ENCODE measurements at regions not wholly inside any gene's neighbourhood (a gene's known extent, or its start where the extent isn't known, plus 50 kb on each side); places are given as distances from the start of the nearest gene placed in this dataset.

DNA sequence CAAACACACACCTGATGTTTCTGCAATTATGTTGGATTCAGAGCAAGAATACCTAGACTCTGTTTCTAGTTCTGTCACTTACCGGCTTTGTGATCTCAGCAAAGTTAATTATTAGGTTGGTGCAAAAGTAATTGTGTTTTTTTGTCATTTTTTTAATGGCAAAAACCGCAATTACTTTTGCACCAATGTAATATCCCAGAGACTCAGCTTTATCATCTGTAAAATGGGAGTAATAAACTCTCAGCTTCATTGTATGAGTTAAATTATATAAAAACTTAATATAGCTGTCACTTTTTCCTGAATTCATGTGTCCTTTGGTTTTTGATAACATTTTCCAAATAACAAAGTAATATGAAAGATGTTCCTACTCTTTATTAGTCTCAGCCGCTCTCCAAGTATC is 251.7 kb downstream of the TRIB2 start:
- peaks cover 0 to 17% (median 8%) of the 10 kb centered on the region in 12 donors for H3K4me1 ChIP-seq
- no peaks in the 10 kb centered on the region for H3K9me3 ChIP-seq
- intact Hi-C loops (cut with DNase I) = no loop called here
- no peaks in the 10 kb centered on the region for H3K27me3 ChIP-seq
- ATAC-seq (no peak), DNase-seq (no peak)
- 93 to 95% (median 94%) methylated on average over 3 of the region's 3 CpGs for WGBS, 4 donors
- H3K36me3 ChIP-seq = no peaks in the 10 kb centered on the region
- no peak overlapping the region for H3K27ac ChIP-seq
- no peak for TF ChIP-seq POLR2A (IDR thresholded peaks at IDR 0.05)
- TF ChIP-seq, protein P1, sequence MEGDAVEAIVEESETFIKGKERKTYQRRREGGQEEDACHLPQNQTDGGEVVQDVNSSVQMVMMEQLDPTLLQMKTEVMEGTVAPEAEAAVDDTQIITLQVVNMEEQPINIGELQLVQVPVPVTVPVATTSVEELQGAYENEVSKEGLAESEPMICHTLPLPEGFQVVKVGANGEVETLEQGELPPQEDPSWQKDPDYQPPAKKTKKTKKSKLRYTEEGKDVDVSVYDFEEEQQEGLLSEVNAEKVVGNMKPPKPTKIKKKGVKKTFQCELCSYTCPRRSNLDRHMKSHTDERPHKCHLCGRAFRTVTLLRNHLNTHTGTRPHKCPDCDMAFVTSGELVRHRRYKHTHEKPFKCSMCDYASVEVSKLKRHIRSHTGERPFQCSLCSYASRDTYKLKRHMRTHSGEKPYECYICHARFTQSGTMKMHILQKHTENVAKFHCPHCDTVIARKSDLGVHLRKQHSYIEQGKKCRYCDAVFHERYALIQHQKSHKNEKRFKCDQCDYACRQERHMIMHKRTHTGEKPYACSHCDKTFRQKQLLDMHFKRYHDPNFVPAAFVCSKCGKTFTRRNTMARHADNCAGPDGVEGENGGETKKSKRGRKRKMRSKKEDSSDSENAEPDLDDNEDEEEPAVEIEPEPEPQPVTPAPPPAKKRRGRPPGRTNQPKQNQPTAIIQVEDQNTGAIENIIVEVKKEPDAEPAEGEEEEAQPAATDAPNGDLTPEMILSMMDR (IDR thresholded peaks at IDR 0.05) = no peak
- H3K4me3 ChIP-seq = no peak overlapping the region

DNA sequence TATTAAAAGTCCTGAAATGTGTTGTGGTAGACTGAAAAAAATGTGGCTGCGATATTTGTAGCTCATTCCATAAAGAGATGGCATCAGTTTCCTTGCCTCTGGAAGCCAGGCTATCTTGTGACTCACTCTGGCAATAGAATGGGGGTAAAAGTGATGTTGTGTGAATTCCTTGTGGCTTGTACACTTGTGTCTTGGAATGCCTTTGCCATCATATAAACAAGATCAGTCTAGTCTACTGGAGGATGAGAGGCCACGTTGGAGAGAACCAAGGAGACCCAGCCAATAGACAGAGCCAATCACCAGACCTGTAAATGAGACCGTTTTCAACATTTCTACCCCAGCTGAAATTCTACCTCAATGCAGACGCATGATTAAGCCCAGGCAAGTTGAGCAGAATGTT is 254.1 kb downstream of the TRIB2 start:
- DNase-seq (no peak), ATAC-seq (no peak)
- Histone ChIP-seq H3K27me3 (no peaks in the 10 kb centered on the region), H3K4me1 (peaks cover 0 to 4% (median 1%) of the 10 kb centered on the region in 12 donors), H3K36me3 (no peaks in the 10 kb centered on the region), H3K4me3 (no peak overlapping the region), H3K27ac (no peak overlapping the region), H3K9me3 (no peaks in the 10 kb centered on the region)
- no peak for TF ChIP-seq POLR2A (IDR thresholded peaks at IDR 0.05)
- TF ChIP-seq, protein P1 (IDR thresholded peaks at IDR 0.05) = no peak
- WGBS, 4 donors = 90 to 95% (median 92%) methylated on average over 4 of the region's 4 CpGs
- intact Hi-C loops (cut with DNase I) = no loop called here

DNA sequence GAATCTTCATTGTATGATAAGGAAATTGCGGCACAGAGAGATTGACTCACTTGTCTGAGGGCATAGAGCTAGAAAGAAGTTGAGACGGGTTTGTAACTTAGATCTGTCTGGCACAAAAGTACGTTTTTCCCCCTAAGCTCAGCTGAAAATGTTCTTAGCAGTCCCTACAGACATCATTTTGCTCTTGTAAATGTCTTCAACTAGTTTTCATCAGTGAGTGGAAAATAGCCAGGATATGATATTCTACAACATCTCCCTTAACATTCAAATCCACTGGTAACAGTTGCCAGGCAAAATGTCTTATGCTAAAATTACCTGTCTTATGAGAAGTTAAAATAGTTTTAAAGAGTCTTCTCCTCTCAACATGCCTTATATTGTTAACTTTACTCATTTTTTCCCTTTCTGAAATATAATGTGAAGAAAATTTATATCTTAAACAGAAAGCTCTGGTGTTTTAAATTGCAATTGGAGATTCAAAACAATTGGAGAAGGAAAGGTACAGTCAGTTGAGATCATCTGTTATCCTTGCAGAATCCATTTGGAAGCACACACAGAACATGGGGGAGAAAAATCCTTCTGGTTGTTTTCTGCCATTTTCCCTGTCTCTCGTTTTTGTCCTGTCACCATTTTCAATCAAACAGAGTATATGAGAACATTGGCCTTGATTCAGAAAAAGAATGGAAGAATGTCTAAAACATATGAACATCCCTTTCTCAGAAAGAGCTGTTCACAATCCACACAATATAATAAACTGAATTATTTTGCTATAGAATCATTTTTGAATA is 255.0 kb downstream of the TRIB2 start:
- no peaks in the 10 kb centered on the region for H3K4me1 ChIP-seq
- TF ChIP-seq, protein P1 (IDR thresholded peaks at IDR 0.05) = no peak
- WGBS, 4 donors = 83 to 86% (median 85%) methylated on average over 4 of the region's 4 CpGs
- DNase-seq = no peak
- intact Hi-C loops (cut with DNase I) = no loop called here
- no peaks in the 10 kb centered on the region for H3K9me3 ChIP-seq
- no peaks in the 10 kb centered on the region for H3K27me3 ChIP-seq
- H3K4me3 ChIP-seq = no peak overlapping the region
- H3K27ac ChIP-seq = no peak overlapping the region
- no peaks in the 10 kb centered on the region for H3K36me3 ChIP-seq
- ATAC-seq = no peak

DNA sequence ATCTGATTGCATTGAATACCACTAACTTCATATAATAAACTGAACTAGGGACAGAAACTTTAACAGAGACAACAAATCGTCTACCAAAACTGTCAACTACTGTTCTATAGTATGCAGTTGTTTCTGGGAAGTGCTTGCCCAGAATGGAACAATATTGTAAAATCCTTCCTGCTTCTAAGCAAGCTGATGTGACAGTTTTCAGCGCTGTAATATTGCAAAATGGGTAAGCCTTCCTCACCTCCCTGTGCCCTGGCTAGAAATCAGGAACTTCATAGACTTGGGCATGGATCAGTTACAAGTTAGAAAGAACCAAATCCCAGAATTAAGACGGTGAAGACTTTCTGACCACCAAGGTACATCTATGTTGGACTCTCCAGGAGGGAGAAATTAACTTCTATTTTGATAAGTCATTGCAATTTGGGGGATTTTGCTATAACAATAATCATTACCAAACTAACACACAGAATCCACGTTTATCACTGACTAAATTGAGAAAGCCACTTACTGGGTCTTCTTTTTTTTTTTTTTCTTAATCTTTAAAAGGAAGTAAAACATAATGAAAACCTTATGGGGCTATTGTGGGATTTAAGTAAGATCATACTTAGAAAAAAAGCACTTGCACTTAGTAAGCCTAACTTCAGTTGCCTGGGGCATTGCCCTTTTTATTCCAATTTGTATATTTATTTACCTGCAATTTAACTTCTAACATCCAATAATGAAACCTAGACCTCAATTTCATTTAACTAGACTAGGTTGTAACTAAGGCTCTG is 261.5 kb downstream of the TRIB2 start:
- H3K9me3 ChIP-seq = no peaks in the 10 kb centered on the region
- intact Hi-C loops (cut with DNase I) = no loop called here
- TF ChIP-seq, protein P1 (IDR thresholded peaks at IDR 0.05) = no peak
- TF ChIP-seq POLR2A (IDR thresholded peaks at IDR 0.05) = no peak
- no peaks in the 10 kb centered on the region for H3K36me3 ChIP-seq
- H3K27ac ChIP-seq = peak overlapping the region in 1 of 12 donors; percentile 34
- no peak overlapping the region for H3K4me3 ChIP-seq
- WGBS, 4 donors = 45 to 66% (median 61%) methylated on average over 4 of the region's 4 CpGs
- H3K4me1 ChIP-seq = no peaks in the 10 kb centered on the region
- no peaks in the 10 kb centered on the region for H3K27me3 ChIP-seq
- DNase-seq (no peak), ATAC-seq (peak in 2 of 4 donors; percentile 46 to 53)

Data from heart left ventricle (tissue), 16 donors.